ENCODE measurements at regions not wholly inside any gene's neighbourhood (a gene's known extent, or its start where the extent isn't known, plus 50 kb on each side); places are given as distances from the start of the nearest gene placed in this dataset.

GRCh38 chr3:98662699-98663098 lies 69.3 kb upstream of the CPOX start:
- Mint-ChIP-seq H3K4me3 (no peak overlapping the region), H3K4me1 (peaks cover 2% of the 10 kb centered on the region), H3K27me3 (ENCODE audit: low read depth) (peaks cover 18% of the 10 kb centered on the region), H3K9me3 (no peaks in the 10 kb centered on the region), H3K36me3 (no peaks in the 10 kb centered on the region), H3K27ac (no peak overlapping the region)
- ChIA-PET POLR2A (no interaction called here), CTCF (no interaction called here)
- TF ChIP-seq TCF7 (CRISPR knock-in tag; IDR thresholded peaks at IDR 0.05; ENCODE audit: low read depth) (no peak), GABPB1 (CRISPR knock-in tag; IDR thresholded peaks at IDR 0.05) (no peak), ZBTB21 (CRISPR knock-in tag; IDR thresholded peaks at IDR 0.05; ENCODE audit: borderline replicate concordance) (no peak), MYBL2 (CRISPR knock-in tag; IDR thresholded peaks at IDR 0.05) (no peak), SMAD3 (CRISPR knock-in tag; IDR thresholded peaks at IDR 0.05; ENCODE audit: borderline replicate concordance) (no peak), CDX4 (CRISPR knock-in tag; IDR thresholded peaks at IDR 0.05; ENCODE audit: borderline replicate concordance) (no peak), E2F5 (CRISPR knock-in tag; IDR thresholded peaks at IDR 0.05) (no peak), ZMAT4 (CRISPR knock-in tag; IDR thresholded peaks at IDR 0.05) (no peak), IRF1 (CRISPR knock-in tag; IDR thresholded peaks at IDR 0.05) (no peak), SP1 (CRISPR knock-in tag; conservative IDR thresholded peaks at IDR 0.05) (no peak), E2F4 (CRISPR knock-in tag; IDR thresholded peaks at IDR 0.05; ENCODE audit: borderline replicate concordance, low read depth) (no peak), GTF2I (CRISPR knock-in tag; conservative IDR thresholded peaks at IDR 0.05) (no peak), HMGXB4 (CRISPR knock-in tag; IDR thresholded peaks at IDR 0.05) (no peak), CBFB (CRISPR knock-in tag; IDR thresholded peaks at IDR 0.05; ENCODE audit: low read depth) (no peak), TEAD4 (CRISPR knock-in tag; IDR thresholded peaks at IDR 0.05) (no peak), CREM (CRISPR knock-in tag; IDR thresholded peaks at IDR 0.05) (no peak), ZSCAN18 (CRISPR knock-in tag; IDR thresholded peaks at IDR 0.05) (no peak)
- ATAC-seq (no peak), DNase-seq (ENCODE audit: low spot score) (no peak)

- H3K4me3 Mint-ChIP-seq = no peak overlapping the region
- ATAC-seq = no peak
- H3K27me3 Mint-ChIP-seq (ENCODE audit: low read depth) = no peaks in the 10 kb centered on the region
- ChIA-PET CTCF (interaction anchor here (0.9 to 3.1 kb wide), 2 partner anchors 13 to 58 kb away, joined by 3 to 11 read pairs; no protein-coding TSS in a partner anchor), POLR2A (no interaction called here)
- H3K27ac Mint-ChIP-seq = no peak overlapping the region
- no peaks in the 10 kb centered on the region for H3K4me1 Mint-ChIP-seq
- DNase-seq (ENCODE audit: low spot score) = no peak
- H3K36me3 Mint-ChIP-seq = no peaks in the 10 kb centered on the region
- H3K9me3 Mint-ChIP-seq = no peaks in the 10 kb centered on the region
- TF ChIP-seq ZNF317 (CRISPR knock-in tag; IDR thresholded peaks at IDR 0.05; ENCODE audit: borderline replicate concordance, low read depth) (no peak), ZNF671 (CRISPR knock-in tag; IDR thresholded peaks at IDR 0.05) (no peak), MLX (CRISPR knock-in tag; IDR thresholded peaks at IDR 0.05) (no peak), ZNF425 (CRISPR knock-in tag; conservative IDR thresholded peaks at IDR 0.05) (no peak), ZNF138 (CRISPR knock-in tag; conservative IDR thresholded peaks at IDR 0.05) (no peak), ESRRA (CRISPR knock-in tag; IDR thresholded peaks at IDR 0.05; ENCODE audit: borderline replicate concordance) (no peak), TEAD1 (CRISPR knock-in tag; IDR thresholded peaks at IDR 0.05) (no peak), ZBTB43 (CRISPR knock-in tag; IDR thresholded peaks at IDR 0.05) (no peak)
Measured at GRCh38 chr3:98670020-98670419, 76.6 kb upstream of the CPOX start.

Measured in WTC11 (cell line).